GM19467 (cell line): ENCODE measurements at regions not wholly inside any gene's neighbourhood (a gene's known extent, or its start where the extent isn't known, plus 50 kb on each side); places are given as distances from the start of the nearest gene placed in this dataset.
"Not testable (repeated sequence)": the region's sequence is repeated elsewhere in the genome, so short reads cannot be mapped to it uniquely, and the experiment has no call there.

Experiments used
- ATAC-seq: cut with Tn5 transposase; IDR thresholded peaks from one replicate; pipeline ENCODE4 v1.9.1; 2021; ENCODE audit warnings: mild to moderate bottlenecking, moderate library complexity; ENCODE audit not compliant: unreplicated experiment

DNA sequence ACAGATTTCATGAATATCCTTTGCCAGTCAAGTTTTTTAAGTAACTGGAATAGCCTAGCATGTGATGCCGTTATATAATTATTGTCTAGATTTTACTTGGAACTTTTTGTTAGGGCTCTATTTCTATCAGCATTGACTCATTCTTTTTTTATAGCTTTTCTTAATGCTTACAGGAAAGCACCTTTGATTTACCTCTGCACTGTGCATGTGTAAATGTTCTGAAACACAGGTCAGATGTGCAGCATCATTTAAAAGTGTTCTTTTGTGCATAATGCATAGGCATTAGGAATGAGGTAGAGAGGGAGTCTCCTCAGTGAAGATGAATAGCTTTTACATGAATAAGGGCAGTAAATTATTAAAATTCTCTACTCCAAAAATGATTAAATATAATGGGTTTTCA is 669.3 kb upstream of the MBL2 start:
- ATAC-seq, result no peak

DNA sequence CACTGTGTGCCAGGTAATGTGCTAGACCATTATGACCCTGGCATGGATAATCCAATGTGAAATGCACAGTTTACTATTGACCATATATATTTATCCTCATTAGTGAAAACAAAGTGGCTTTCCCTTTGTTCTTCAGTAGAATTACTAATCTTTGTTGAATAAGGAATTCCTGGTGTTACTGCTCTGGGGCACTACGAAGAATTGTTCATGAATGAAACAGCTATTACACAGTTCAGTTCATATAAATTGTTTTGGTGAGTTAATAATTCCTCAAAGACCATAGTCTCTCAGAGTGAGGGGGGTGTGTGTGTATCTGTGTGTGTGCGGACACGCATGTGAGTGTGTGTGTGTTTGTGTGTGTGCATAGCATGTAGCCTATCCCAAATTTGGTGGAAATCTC is 668.0 kb upstream of the MBL2 start:
- ATAC-seq, result no peak

DNA sequence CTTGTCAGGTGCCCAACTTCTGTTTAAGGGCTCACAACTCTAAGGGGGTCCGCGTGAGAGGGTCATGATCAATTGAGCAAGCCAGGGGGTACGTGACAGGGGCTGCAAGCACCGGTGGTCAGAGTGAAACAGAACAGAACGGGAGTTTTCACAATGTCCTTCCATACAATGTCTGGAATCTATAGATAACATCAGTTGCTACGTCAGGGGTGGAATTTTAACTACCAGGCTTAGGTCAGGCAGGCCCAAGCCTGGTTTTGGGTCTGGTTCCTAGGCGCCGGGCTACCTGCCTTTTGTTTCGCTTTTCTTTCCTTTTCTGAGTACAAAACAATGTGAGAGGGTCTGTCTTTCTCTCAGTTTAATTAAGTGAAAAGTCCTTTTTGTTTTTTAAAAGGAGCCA is 666.5 kb upstream of the MBL2 start:
- ATAC-seq, result not testable (repeated sequence)

DNA sequence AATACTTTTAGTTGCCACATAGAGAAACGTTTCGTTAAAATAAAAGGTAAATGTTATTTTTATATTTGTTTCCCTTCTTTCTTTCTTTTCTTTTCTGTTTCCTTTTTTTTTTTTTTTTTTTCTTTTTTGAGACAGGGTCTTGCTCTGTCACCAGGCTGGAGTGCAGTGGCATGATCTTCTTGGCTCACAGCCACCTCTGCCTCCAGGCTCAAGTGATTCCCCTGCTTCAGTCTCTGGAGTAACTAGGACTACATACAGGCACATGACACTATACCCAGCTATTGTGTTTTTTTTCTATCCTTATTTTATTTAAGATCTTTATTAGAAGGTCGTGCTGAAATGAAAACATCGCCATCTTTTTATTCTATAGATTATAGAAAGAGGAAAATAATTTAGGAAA is 661.8 kb upstream of the MBL2 start:
- no peak for ATAC-seq

DNA sequence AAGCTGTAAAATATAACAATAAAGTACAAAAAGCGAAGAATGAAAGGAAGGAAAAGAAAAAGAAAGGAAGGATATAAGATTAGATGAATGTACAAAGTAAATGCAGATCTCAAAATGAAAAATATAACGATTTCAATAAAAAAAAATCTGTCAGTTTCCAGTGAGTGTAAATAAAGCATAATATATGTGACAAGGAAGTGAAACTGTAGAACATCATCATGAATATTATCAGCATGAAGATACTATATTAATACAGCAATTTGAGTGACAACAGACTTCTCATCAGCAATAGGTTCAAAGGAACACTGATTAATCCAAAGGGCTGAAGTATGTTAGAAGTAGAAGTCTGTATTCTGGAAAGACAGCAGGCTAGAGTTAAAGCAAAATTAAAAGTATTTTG is 659.5 kb upstream of the MBL2 start:
- no peak for ATAC-seq

DNA sequence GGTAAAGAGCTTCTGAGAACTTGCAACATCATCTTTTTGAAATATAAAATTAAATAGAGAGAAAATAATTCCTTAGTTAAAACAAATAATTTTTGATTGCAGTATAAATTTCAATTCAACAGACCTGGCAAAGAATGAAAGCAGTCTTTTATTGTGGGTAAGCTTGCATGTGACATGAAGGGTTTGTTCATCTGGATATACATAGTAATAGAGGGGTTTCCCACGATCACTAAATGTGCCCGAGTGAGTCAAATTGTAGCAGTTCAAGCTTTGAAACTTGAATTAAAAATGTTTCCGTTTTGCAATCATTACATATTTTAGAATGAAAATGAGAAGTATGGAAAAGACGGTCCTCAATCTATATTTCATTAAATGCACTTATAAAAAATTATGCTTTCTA is 658.4 kb upstream of the MBL2 start:
- no peak for ATAC-seq

DNA sequence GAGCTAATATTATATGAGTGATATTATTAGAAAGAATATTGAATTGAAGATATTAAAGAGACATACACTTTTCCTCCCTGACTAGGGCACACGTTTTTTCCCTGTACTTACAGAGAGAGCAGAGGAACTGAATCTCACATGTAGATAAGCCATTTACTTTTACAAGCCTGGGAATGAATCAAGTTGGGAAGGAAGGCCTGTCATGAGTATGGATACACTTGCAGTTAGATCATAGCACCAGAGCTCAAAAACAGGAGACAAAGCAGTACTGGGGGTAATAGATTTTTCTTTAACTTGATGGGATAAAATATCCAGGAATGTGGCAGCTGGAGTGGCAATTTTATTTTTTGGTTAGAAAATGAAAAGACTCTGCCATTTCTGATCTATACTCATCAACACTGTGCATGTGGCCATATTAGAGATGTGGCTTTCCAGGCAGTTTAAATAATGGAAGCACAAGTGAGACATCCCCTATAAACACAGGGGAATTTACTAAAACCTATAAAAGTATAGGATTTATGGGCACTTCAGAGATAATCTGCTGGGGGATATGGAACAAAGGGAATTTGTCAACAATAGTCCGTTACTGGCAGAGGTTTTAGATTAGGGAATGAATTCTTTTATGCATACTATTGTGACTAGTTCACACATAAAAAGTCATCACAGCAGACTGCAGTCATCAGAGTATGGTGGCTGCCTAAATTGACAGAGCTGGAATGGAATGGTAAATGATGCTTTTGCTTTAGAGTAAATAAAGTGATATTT is 657.7 kb upstream of the MBL2 start:
- ATAC-seq, result no peak

DNA sequence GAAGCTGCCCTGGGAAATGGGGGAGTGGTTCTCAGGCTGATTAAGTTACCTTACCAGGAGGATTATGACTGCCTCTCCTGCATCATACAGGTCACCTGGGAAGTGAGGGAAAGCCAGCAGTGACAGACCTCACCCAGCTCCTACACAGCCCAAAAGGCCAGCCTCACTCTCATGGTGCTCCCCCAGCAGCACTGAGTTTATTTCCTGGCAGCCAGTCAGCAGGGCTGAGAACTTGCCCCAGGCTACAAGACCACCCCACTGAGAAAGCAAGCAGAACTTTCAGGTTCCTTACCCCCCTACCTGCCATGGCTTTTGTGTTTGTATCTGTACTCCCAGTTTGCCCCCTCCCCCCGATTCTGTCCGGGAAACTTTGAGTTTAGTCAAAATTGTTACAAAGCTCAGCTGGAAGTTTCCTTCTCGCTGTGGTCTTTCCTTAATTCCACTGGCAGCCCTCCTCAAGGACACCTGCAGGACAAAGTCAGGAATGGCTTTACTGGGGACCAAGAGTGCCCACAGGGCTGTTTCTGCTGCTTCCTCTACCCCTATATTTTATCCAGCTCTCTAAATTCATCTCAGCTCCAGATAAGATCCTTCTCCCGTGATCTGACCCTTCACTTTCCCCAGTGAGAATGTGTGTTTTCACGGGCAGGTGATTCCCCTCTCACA is 649.8 kb upstream of the MBL2 start:
- no peak for ATAC-seq

DNA sequence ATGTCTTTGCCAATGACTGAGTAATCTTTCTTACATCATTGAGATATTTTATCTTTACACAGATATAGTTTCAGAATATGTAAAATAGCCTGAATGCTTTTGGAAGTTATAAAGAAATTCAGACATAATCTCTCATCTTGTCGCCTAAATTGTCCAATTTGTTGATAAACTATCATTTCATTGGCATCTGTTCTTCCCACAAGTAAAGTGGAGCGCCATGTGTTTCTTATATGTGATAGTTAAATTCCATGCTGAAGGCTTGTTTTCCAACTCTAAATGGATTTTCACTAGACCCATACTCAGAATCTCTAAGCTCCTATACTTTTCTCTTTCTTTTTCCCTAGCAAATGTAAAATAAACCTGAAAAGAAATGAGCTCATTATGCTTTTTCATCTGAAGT is 640.1 kb upstream of the MBL2 start:
- no peak for ATAC-seq

DNA sequence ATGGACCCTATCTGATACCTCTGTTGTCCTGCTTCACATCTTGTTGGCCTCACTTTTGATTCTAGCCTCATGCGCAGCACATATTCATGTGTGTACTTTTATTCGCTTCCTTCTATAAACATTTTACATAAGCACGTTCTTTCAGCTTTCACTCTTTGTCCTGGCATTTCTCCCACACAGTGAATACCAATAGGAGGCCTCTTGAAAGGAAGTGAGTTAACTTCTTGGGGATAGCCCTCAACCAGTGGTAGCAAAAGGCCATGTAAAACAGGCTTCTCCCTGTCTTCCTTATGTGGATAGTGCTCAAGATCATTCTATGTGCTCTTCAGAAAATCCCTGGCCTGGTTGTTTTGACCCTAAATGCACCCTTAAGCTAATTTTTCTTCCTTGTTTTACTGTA is 633.9 kb upstream of the MBL2 start:
- ATAC-seq, result no peak

DNA sequence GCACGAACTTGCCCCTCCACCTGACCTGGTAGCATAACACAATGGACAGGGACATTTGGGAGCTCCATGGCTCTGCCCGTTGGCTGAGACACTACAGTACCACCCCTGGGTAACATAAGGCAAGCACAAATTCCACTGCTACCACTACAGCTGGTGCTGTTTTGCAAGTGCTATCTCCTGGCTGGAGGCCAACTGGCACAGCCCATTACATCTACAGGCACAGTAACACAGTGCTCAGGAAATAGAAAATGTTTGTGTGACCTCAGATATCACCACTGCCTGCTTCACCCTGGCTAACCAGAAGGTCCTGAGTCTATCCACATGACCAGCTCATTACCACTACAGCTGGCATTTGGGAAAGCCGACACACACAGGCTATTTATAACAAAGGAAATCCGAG is 631.1 kb upstream of the MBL2 start:
- no peak for ATAC-seq

DNA sequence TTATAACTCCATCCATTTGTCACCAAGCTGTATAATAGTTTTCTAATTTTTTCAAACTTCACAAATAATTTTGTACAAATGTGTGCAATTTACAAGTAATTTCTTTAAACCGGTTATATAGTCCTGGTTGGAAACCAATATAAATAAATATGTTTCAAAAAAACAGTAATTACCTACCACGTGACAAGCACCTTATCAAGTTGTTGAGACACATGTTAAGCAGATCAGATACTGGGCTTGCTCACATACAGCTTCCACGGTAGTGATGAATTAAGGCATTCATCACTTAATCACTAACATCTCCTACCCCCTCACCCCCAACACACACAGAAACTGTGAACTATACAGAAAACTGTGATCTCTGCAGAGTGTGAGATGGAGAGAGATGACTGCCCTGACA is 630.0 kb upstream of the MBL2 start:
- no peak for ATAC-seq

DNA sequence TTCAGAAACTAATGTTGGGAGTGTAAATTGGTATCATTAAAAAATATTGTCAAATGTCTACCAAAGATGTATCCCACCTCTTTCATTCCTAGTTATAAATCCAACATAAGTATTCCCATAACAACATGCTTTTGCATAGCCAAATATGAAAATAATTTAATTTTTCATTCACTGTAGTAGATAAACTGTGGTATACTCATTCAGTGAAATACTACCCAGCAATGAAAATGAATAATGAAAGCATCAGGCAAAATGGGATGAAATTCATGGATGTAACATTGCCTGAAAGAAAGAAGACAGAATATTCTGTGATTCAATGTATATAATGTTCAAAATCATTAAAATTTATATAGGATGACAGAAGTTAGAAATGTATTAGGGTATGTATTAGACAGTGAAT is 629.0 kb upstream of the MBL2 start:
- ATAC-seq, result no peak

DNA sequence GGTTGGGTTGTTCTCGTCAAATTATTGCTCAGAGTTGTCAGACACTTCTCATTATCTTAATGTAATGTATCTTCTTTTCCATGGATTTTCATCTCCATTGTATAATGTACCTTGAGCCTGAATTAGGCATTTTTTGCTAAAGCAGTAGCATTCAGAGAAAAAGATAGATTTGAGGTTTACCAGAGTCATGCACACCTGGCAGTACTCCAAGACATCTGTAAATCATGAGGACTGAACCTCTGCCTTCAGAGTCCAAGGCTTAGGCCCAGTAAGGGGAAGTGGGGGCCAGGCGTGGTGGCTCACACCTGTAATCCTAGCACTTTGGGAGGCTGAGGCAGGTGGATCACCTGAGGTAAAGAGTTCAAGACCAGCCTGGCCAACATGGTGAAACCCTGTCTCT is 624.3 kb upstream of the MBL2 start:
- ATAC-seq, result no peak

DNA sequence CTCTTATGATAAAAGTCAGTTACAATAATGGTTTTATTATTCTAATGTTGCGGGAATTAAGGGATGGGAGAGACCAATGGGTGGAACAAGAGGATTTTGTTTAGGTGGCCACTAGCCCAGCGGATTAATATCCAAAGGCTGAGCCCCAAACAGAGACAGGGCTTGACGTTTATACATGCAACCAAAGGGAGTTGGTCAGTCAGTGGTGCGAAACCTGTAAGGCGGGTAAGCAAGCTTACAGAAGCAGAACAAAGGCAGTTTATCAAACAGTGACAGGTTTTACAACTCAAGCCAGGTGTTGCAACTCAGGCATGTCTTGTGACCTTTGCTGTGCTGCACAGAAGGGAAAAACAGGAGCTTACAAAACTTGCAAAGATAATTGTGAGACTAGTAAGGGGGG is 622.9 kb upstream of the MBL2 start:
- ATAC-seq, result no peak

DNA sequence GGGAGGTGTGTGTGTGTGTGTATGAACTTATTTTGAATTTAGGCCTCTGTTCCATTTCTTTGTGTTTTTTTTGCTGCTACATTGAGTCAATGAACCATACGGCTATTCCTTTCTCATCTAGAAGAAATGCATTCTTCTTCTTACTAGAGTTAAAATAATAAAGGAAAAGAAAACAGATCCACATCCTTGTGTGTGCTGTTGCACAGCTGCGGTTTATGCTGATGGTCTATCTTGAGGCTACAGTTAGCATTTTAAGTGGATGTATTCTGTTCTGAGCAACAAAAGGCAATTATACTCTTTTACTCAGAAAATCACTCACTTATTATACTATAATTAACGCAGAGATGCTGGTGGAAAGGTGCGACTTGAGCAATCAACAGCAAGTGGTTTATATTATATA is 615.0 kb upstream of the MBL2 start:
- ATAC-seq, result no peak

DNA sequence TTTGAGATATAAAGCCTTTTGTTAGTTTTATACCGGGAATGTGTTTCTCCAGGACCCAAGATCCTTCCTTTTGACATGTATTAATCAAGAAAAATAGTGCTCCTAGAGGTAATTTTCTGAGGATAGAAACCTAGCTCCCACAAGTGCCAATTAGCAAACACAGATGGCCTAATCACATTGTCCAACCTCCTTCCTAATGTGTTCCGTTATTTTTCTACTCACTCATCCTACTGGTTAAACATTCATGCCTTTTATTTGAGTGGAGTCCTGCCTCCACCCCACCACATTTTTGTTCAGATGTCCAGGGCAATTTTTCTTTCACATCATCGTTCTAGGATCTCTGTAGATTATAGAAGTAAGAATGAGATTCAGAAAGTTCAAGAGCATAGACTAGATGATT is 610.0 kb upstream of the MBL2 start:
- no peak for ATAC-seq

DNA sequence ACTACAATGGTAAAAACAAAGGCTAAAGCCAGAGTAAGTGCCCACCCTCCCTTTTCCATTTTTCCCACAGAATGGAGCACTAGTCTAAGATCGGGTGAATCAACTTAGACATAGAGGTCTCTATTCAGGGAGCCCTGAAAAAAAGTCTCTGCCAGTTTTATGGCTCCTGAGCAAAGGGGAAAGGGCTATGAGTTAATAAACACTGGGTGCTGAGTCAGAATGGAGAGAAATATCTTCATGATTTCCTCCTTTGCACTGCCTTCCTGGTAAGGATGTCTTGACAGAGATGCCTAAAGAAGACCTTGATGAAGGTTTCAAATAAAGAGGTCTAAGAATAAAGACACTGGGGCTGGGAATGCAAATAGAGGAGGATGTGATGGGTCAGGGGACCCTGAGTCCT is 607.4 kb upstream of the MBL2 start:
- no peak for ATAC-seq

DNA sequence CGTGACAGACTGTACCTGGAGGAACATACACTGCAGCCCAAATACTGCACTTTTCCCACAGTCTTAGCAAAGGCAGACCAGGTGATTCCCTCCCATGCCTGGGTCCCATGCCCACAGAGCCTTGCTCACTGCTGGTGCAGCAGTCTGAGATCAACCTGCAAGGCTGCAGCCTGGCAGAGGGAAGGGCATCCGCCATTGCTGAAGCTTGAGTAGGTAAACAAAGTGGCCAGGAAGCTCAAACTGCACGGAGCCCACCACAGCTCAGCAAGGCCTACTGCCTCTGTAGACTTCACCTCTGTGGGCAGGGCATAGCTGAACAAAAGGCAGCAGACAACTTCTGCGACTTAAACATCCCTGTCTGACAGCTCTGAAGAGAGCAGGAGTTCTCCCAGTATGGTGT is 597.8 kb upstream of the MBL2 start:
- ATAC-seq, result no peak

DNA sequence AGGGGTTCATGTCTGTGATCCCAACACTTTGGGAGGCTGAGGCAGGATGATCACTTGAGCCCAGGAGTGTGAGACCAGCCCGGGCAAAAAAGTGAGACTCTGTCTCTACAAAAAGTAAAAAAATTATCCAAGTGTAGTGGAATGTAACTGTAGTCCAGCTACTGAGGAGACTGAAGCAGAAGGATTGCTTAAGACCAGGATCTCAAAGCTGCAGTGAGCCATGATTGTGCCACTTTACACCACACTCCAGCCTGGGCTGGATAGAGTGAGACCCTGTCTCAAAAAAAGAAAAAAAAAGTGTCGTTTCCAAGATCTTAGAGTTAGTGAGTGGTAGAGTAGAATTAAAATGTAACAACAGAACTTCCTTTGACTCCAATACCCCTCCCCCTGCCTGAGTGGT is 589.4 kb upstream of the MBL2 start:
- no peak for ATAC-seq

DNA sequence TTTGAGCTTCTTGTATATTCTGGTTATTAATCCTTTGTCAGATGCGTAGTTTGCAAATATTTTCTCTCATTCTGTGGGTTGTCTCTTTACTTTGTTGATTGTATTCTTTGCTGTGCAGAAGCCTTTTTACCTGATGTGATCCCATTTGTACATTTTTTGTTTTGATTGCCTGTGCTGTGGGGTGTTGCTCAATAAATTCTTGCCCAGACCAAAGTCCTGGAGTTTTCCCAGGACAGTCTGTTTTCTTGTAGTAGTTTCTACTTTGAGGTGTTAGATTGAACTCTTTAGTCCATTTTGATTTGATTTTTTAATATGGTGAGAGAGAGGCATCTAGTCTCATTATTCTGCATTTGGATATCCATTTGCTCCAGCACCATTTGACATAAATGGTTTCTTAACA is 588.7 kb upstream of the MBL2 start:
- ATAC-seq, result no peak

DNA sequence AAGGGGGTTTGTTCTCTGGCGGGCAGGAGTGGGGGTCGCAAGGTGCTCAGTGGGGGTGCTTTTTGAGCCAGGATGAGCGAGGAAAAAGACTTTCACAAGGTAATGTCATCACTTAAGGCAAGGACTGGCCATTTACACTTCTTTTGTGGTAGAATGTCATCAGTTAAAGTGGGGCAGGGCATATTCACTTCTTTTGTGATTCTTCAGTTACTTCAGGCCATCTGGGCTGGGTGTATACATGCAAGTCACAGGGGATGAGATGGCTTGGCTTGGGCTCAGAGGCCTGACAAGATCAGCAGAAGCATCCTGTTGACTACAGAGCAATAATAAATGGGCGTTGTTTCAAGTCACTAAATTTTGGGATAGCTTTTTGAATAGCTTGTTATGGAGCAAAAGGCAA is 586.4 kb upstream of the MBL2 start:
- not testable (repeated sequence) for ATAC-seq

DNA sequence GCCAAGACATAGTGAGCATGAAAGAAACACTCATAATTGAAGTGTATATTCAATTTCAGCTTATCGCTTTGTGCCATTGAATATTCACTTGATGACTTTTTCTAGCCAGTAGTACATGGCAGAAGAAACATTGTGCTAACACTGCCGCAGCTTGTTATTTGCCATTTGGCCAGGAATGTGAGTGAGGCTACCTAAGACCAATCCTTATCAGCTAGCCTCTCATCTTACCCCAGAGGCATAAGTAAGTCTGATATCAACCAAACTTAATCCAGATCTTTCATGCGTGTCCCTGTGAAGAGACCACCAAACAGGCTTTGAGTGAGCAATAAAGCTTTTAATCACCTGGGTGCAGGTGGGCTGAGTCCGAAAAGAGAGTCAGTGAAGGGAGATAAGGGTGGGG is 586.0 kb upstream of the MBL2 start:
- ATAC-seq, result no peak
